ENCODE measurements at regions not wholly inside any gene's neighbourhood (a gene's known extent, or its start where the extent isn't known, plus 50 kb on each side); places are given as distances from the start of the nearest gene placed in this dataset.
"Not testable (repeated sequence)": the region's sequence is repeated elsewhere in the genome, so short reads cannot be mapped to it uniquely, and the experiment has no call there.

GRCh38 chr10:111600772-111601171 is 523.9 kb downstream of the ADRA2A start:
- no peak for DNase-seq

- no peak for DNase-seq
Observed at GRCh38 chr10:111612273-111612672, 535.4 kb downstream of the ADRA2A start.

- DNase-seq, result no peak
Observed at GRCh38 chr10:111634191-111634590, 549.4 kb downstream of the GPAM start.

GRCh38 chr10:111646021-111646420 is 537.5 kb downstream of the GPAM start:
- no peak for DNase-seq

GRCh38 chr10:111648046-111648445 is 535.5 kb downstream of the GPAM start:
- DNase-seq, result no peak

GRCh38 chr10:111649080-111649479 is 534.5 kb downstream of the GPAM start:
- DNase-seq, result not testable (repeated sequence)

GRCh38 chr10:111650088-111650487 is 533.5 kb downstream of the GPAM start:
- no peak for DNase-seq

GRCh38 chr10:111656066-111656465 is 527.5 kb downstream of the GPAM start:
- no peak for DNase-seq

- no peak for DNase-seq
Observed at GRCh38 chr10:111677759-111678158, 505.8 kb downstream of the GPAM start.

GRCh38 chr10:111686796-111687195 is 496.8 kb downstream of the GPAM start:
- no peak for DNase-seq

GRCh38 chr10:111698711-111699110 is 484.9 kb downstream of the GPAM start:
- DNase-seq, result no peak

- no peak for DNase-seq
Observed at GRCh38 chr10:111703986-111704385, 479.6 kb downstream of the GPAM start.

- no peak for DNase-seq
Observed at GRCh38 chr10:111705021-111705420, 478.5 kb downstream of the GPAM start.

- no peak for DNase-seq
Observed at GRCh38 chr10:111706331-111706730, 477.2 kb downstream of the GPAM start.

GRCh38 chr10:111707076-111707475 is 476.5 kb downstream of the GPAM start:
- no peak for DNase-seq

- no peak for DNase-seq
Observed at GRCh38 chr10:111709603-111710002, 474.0 kb downstream of the GPAM start.

GRCh38 chr10:111716032-111716431 is 467.5 kb downstream of the GPAM start:
- DNase-seq, result no peak

- no peak for DNase-seq
Observed at GRCh38 chr10:111724121-111724520, 459.4 kb downstream of the GPAM start.

GRCh38 chr10:111725050-111725449 is 458.5 kb downstream of the GPAM start:
- no peak for DNase-seq

- no peak for DNase-seq
Observed at GRCh38 chr10:111732166-111732785, 451.3 kb downstream of the GPAM start.

- DNase-seq, result no peak
Observed at GRCh38 chr10:111739125-111739873, 444.3 kb downstream of the GPAM start.

GRCh38 chr10:111739874-111740139 is 443.8 kb downstream of the GPAM start:
- no peak for DNase-seq

- no peak for DNase-seq
Observed at GRCh38 chr10:111745982-111746381, 437.6 kb downstream of the GPAM start.

GRCh38 chr10:111747751-111748150 is 435.8 kb downstream of the GPAM start:
- DNase-seq, result no peak

- DNase-seq, result no peak
Observed at GRCh38 chr10:111748184-111748583, 435.4 kb downstream of the GPAM start.
